Neural progenitor cell (in vitro differentiated cells): ENCODE measurements at regions not wholly inside any gene's neighbourhood (a gene's known extent, or its start where the extent isn't known, plus 50 kb on each side); places are given as distances from the start of the nearest gene placed in this dataset.

Source experiments
- CTCF ChIP-seq: fragments of 200-600 bp; sonication (generic); IDR thresholded peaks from 2 replicates; pipeline ENCODE4 v1.5.1; 2017; ENCODE audit warnings: antibody characterized with exemption, mild to moderate bottlenecking
- EZH2 ChIP-seq: fragments of 200-600 bp; sonication (generic); IDR thresholded peaks from 2 replicates; pipeline ENCODE4 v1.6.1; 2017; ENCODE audit warnings: antibody characterized with exemption, mild to moderate bottlenecking, moderate library complexity
- EZH2phosphoT487 ChIP-seq: fragments of 200-600 bp; sonication (generic); IDR thresholded peaks from 2 replicates; pipeline ENCODE4 v1.6.1; 2017; ENCODE audit warnings: antibody characterized with exemption

GRCh38 chr12:13369474-13370056 is 173.0 kb downstream of the EMP1 start:
- no peak for TF ChIP-seq CTCF
- TF ChIP-seq EZH2, result no peak
- no peak for TF ChIP-seq EZH2phosphoT487
